ENCODE measurements at regions not wholly inside any gene's neighbourhood (a gene's known extent, or its start where the extent isn't known, plus 50 kb on each side); places are given as distances from the start of the nearest gene placed in this dataset.

GRCh38 chr11:121385688-121386087 lies 66.4 kb upstream of the SORL1 start:
- intact Hi-C loops (cut with DNase I), result no loop called here
- Histone ChIP-seq H3K27ac (no peak overlapping the region), H3K27me3 (no peaks in the 10 kb centered on the region), H3K4me1 (peaks cover 13% of the 10 kb centered on the region), H3K4me3 (no peak overlapping the region), H3K9me3 (no peaks in the 10 kb centered on the region), H3K36me3 (no peaks in the 10 kb centered on the region)
- TF ChIP-seq POLR2A (IDR thresholded peaks at IDR 0.05) (no peak), CTCF (IDR thresholded peaks at IDR 0.05) (no peak), POLR2AphosphoS5 (IDR thresholded peaks at IDR 0.05; ENCODE audit: insufficient read depth in 1 of 2, low read depth in 1 of 2) (no peak)
- no peak for DNase-seq (ENCODE audit: extremely low spot score in 2 of 2)
